GM21825 (cell line): ENCODE measurements at regions not wholly inside any gene's neighbourhood (a gene's known extent, or its start where the extent isn't known, plus 50 kb on each side); places are given as distances from the start of the nearest gene placed in this dataset.
A peak's percentile ranks its signal among the peaks of the same experiment; 100 is the strongest.
"Not testable (repeated sequence)": the region's sequence is repeated elsewhere in the genome, so short reads cannot be mapped to it uniquely, and the experiment has no call there.

Source experiments
- ATAC-seq: cut with Tn5 transposase; IDR thresholded peaks from one replicate; pipeline ENCODE4 v1.9.1; 2021; ENCODE audit warnings: mild to moderate bottlenecking, moderate library complexity; ENCODE audit not compliant: unreplicated experiment

DNA sequence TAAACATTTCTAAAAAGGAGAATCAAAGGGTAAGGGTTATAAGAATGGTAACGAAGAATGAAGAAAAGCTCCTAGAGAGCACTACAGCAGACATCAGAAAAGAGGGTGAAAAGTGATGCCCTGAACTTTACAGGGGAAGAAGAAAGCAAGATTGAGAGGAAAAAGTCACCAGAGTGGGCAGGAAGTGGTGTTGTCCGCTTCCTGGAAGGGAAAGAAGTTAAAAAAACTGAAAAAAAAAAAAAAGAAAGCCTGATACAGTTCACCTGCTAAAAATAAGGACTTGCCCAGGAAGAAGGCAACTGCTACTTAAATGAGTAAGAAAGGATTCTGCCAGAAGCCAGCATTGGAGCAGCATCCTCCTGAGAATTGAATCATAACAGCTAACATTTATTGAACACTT lies 330.1 kb upstream of the PHF14 start:
- no peak for ATAC-seq

DNA sequence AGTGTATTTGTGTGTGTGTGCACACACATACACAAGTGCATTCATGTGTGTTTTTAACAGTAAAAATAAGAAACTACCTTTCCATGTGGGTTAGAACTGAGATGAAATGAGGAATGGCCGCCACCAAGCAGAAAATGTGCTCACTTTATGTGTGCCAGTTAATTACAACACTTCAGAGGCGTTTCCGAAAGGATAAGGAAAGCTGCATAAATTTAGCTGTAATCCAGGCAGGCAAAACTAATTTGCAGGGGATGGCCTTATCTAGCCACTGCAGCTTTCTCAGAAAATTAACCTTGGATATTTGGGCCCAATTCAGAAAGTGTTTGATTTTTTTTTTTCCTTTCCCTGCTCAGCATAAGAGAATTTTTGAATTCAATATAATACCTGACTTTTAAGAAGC lies 328.8 kb upstream of the PHF14 start:
- no peak for ATAC-seq

- ATAC-seq = no peak
Observed at GRCh38 chr7:10646194-10646593, 327.5 kb upstream of the PHF14 start.

DNA sequence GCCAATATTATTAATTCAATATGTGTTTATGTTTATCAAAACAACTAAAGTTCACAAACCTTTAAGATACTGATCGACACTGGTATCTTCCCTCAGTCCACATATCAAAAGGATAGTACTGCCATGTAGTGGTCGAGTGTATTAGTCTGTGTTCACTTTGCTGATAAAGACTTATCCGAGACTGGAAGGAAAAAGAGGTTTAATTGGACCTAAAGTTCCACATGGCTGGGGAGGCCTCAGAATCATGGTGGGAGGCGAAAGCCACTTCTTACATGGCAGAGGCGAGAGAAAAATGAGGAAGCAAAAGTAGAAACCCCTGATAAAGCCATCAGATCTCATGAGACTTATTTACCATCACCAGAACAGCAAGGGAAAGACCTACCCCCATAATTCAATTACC lies 325.4 kb upstream of the PHF14 start:
- ATAC-seq = no peak

DNA sequence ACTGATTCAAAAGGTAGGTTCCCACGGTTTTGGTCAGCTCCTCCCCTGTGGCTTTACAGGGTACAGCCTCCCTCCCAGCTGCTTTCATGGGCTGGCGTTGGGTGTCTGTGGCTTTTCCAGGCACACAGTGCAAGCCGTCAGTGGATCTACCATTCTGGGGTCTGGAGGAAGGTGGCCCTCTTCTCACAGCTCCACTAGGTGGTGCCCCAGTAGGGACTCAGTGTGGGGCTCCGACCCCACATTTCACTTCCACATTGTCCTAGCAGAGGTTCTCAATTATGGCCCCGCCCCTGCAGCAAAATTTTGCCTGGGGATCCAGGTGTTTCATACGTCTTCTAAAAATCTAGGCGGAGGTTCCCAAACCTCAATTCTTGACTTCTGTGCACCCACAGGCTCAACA lies 324.6 kb upstream of the PHF14 start:
- ATAC-seq = not testable (repeated sequence)

DNA sequence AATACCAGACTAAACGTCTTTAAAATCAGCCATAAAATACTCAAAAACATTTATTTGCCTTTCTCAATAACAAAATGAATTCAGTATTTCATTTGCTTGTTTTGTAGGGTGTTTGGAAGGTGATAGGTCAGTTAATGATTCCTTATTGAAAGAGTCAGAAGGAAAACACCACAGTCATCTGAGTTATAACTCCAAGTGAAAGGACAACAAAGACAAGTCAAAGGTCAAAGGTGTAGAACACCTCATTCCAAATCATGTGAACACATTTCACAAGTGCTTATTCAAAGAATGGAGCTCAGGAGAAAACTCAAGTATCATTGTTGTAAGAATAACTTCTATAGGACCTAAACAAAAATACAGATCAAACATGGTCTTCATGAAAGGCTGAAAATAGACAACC lies 318.6 kb upstream of the PHF14 start:
- no peak for ATAC-seq

DNA sequence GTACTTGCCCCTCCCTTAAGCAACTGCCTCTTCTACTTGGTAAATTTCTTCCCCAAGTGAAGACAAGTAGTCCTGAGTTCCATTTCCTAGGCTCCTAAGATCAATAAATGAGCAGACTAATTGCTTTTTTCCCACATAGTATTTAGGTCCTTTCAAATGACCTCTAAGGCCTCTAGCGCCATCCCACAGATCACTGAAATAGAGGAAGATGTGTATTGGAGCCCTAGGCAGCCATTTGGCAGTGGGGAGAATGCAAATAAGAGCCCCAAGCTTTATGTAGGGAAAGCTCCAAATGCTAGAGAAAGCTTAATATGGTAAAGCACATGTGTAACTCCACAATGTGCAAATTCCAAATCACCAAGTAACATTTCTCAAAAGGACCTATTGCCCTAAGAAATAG lies 316.5 kb upstream of the PHF14 start:
- no peak for ATAC-seq

DNA sequence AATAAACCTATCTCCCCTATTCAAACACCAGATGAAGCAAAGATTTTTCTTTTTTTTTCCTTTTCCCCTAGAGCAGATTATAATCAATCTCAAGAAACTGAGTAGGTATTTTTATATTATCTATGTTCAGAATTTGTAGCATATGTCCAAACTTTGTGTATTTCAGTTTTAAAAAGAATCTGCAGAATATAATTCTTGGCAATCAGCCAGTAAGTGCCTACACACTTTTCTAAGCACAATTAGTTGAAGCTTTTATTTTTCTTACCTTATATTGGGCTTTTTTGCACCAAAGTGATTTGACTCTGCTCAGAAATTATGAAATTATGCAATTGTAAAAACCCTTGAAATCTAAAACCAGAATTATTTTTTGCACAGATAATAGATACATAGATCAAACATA lies 315.8 kb upstream of the PHF14 start:
- ATAC-seq = no peak

- no peak for ATAC-seq
Observed at GRCh38 chr7:10662491-10662890, 311.2 kb upstream of the PHF14 start.

- no peak for ATAC-seq
Observed at GRCh38 chr7:10662982-10663884, 310.4 kb upstream of the PHF14 start.

DNA sequence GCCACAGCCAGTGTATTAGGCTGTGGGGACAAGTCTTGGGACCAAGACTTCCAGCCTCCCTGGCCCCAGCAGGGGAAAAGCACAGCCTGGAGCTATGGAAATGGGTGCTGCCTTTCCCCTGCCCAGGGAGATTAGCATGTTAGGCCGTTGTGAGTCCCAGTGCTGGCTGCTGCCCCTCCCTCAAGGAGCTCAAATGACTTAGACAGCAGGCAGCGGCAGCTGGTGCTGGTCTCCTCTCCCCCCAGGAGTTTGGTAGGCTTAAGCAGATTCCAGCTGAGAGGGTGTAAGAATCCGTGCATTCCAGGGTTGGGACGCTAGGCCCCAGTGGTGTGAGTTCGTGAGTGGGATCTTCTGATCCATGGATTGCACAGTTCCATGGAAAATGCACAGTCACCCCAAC lies 301.5 kb upstream of the PHF14 start:
- ATAC-seq = no peak

DNA sequence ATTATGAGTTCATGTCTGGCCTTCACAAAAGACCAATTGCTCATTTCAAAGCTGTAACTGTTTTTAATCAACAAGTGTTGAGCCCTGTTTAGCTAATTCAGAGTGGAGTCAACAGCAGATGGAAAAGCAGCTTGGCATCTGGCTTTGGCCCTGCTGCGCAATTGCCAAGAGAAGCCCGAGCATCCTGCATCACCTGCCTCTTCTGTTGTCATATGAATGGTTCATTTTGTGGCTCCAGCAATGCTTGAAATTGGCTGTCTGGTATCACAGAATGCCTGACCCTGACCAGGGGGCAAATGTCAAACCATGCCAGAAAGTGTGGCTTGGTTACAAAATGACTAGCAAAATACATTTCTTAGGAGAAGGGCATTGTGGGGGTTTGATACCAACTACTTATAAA lies 296.5 kb upstream of the PHF14 start:
- no peak for ATAC-seq

DNA sequence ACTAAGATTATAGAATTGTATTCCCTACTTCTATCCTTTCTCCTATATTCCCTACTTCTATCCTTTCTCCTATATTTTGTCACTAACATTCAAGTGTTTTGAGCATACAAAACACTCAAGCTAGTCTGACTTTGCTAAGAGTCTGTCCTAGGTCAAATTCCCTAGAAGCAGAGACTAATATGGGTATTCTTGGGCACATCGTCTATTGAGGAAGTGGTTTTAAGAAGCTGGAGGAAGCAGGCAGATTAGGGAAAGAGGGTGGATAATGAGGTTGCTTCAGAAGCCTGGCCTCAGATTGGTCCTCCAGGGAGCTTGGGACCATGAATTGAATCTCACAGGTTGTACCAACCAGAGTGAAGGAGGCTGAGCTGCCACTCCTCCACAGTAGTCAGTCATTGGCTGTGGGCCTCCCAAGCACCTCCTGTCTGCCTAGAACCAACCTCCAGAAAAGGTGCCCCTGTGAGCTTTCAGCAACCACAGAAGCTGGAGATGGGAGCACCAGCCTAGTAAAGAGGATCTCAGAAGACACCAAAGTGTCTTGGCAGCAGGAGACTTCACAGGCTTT lies 295.9 kb upstream of the PHF14 start:
- no peak for ATAC-seq

- no peak for ATAC-seq
Observed at GRCh38 chr7:10684606-10685005, 289.1 kb upstream of the PHF14 start.

- no peak for ATAC-seq
Observed at GRCh38 chr7:10685040-10685439, 288.6 kb upstream of the PHF14 start.

DNA sequence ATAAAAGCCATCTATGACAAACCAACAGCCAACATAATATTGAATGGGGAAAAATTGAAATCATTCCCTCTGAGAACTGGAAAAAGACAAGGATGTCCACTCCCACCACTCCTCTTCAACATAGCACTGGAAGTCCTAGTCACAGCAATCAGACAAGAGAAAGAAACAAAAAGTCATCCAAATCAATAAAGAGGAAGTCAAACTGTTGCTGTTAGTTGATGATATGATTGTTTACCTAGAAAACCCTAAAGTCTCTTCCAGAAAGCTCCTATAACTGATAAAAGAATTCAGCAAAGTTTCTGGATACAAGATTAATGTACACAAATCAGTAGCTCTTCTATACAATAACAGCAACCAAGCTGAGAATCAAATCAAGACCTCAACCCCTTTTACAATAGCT lies 285.1 kb upstream of the PHF14 start:
- ATAC-seq = no peak

DNA sequence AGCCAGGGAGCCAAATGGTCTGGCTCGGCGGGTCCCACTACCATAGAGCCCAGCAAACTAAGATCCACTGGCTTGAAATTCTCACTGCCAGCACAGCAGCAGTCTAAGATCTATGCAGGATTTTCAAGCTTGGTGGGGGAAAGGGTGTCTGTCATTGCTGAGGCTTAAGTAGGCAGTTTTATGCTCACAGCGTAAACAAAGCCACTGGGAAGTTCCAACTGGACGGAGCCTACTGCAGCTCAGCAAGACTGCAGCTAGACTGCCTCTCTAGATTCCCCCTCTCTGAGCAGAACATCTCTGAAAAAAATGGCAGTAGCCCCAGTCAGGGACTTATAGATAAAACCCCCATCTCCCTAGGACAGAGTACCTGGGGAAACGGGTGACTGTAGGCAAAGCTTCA lies 277.6 kb upstream of the PHF14 start:
- ATAC-seq = no peak

- no peak for ATAC-seq
Observed at GRCh38 chr7:10703059-10703458, 270.6 kb upstream of the PHF14 start.

- no peak for ATAC-seq
Observed at GRCh38 chr7:10703981-10704380, 269.7 kb upstream of the PHF14 start.

- no peak for ATAC-seq
Observed at GRCh38 chr7:10704653-10705052, 269.0 kb upstream of the PHF14 start.

GRCh38 chr7:10706875-10707493 lies 266.7 kb upstream of the PHF14 start:
- ATAC-seq = peak; percentile 100

GRCh38 chr7:10707519-10707918 lies 266.2 kb upstream of the PHF14 start:
- ATAC-seq = peak; percentile 29
